Choroid plexus epithelial cell (primary cell): ENCODE measurements at regions not wholly inside any gene's neighbourhood (a gene's known extent, or its start where the extent isn't known, plus 50 kb on each side); places are given as distances from the start of the nearest gene placed in this dataset.
"Not testable (repeated sequence)": the region's sequence is repeated elsewhere in the genome, so short reads cannot be mapped to it uniquely, and the experiment has no call there.

ENCODE experiments used
- DNase-seq: peaks from one replicate; pipeline ENCODE4 v3.0.0-alpha.2; 2010; ENCODE audit warnings: low read depth
- H3K4me3 ChIP-seq: 2 replicates; pipeline ENCODE4 v1.5.1; 2011; ENCODE audit warnings: low read depth, mild to moderate bottlenecking, control low read depth, low read length, moderate library complexity
- TF ChIP-seq, protein P1 (sequence below): conservative IDR thresholded peaks from 2 replicates; pipeline ENCODE4 v1.5.1; 2011; ENCODE audit warnings: low read depth, mild to moderate bottlenecking, control low read depth, inconsistent platforms, low read length, moderate library complexity

DNA sequence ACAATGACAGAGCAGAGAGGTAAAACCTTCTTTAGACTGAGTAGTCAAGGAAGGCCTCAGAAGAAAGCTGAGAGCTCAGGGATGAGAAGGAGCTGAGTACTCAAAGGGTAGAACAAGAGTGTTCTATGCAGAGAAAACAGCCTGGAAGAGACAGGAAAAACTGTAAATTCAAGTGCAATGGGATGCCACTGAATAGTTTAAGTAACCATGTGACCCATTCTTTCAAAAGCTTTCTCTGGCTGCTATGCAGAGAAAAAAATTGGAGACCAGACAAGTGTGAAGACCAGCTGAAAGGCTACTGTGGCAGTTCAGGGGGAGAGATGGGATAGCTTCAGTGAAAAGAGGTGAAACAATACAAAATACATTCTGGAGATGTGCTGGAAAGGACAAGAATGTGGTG, 61.3 kb upstream of the RNF38 start:
- peak; percentile 72 for DNase-seq
- TF ChIP-seq, protein P1, sequence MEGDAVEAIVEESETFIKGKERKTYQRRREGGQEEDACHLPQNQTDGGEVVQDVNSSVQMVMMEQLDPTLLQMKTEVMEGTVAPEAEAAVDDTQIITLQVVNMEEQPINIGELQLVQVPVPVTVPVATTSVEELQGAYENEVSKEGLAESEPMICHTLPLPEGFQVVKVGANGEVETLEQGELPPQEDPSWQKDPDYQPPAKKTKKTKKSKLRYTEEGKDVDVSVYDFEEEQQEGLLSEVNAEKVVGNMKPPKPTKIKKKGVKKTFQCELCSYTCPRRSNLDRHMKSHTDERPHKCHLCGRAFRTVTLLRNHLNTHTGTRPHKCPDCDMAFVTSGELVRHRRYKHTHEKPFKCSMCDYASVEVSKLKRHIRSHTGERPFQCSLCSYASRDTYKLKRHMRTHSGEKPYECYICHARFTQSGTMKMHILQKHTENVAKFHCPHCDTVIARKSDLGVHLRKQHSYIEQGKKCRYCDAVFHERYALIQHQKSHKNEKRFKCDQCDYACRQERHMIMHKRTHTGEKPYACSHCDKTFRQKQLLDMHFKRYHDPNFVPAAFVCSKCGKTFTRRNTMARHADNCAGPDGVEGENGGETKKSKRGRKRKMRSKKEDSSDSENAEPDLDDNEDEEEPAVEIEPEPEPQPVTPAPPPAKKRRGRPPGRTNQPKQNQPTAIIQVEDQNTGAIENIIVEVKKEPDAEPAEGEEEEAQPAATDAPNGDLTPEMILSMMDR = no peak
- H3K4me3 ChIP-seq = no peak overlapping the region

DNA sequence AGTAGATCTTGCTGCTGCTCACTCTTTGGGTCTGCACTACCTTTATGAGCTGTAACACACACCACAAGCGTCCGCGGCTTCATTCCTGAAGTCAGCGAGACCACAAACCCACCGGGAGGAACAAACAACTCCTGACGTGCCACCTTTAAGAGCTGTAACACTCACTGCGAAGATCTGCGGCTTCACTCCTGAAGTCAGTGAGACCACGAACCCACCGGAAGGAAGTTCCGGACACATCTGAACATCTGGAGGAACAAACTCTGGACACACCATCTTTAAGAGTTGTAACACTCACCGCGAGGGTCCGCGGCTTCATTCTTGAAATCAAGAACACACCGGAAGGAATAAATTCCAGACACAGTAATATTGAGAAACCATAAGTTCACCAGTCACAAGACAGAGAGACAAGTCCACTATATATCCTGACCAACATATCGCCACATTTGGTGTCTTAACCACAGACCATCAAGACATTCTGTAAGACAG, 58.4 kb upstream of the RNF38 start:
- not testable (repeated sequence) for DNase-seq, H3K4me3 ChIP-seq

DNA sequence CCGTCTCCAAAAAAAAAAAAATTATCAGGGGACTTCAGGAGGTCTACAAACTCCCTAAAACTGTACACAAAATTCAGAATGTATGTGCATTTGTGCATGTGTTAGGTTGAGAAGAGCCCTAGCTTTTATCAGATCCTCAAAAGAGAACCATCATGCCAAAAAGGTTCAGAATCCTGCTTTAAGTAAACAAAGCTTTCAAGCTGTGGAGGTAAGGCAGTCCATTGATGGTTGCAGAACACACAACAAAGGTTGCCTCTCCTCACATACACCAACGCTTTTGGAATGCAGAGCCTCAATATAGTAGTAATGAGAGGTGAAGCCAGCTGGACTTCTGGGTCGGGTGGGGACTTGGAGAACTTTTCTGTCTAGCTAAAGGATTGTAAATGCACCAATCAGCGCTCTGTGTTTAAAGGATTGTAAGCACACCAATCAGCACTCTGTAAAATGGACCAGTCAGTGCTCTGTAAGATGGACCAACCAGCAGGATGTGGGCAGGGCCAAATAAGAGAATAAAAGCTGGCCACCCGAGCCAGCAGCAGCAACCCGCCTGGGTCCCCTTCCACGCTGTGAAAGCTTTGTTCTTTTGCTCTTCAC, 57.9 kb upstream of the RNF38 start:
- H3K4me3 ChIP-seq = no peak overlapping the region

DNA sequence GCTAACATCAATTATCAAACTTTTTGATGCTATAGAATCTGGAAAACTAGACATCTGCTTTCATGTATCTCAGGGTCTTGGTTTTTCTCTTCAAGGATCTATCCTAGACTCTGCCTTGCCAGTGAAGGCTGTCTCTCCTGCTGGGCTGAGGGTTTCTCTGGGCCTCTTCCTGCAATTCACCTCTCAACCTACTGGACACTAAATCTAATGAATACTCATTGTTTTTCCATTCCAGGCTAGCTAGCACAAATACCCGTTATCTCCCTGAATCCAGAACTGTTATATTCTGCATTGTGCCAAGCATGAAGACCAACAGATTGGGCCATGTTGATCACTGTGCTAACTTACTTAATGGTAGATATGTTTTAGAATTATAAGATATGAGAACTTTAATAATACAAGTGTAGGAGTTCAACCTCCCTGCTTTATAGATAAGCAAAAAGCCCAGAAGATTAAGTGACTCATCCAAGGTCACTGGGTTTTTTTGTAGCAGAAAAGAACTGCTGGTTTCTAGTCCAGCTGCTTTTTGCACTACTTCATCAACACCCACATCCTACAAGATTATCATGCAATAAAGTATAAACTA, 56.5 kb upstream of the RNF38 start:
- TF ChIP-seq, protein P1 = peak; percentile 1
- DNase-seq = peak; percentile 34

More for the DNA sequence above, 57.9 kb upstream of the RNF38 start:
- DNase-seq = no peak
- TF ChIP-seq, protein P1 = no peak

DNA sequence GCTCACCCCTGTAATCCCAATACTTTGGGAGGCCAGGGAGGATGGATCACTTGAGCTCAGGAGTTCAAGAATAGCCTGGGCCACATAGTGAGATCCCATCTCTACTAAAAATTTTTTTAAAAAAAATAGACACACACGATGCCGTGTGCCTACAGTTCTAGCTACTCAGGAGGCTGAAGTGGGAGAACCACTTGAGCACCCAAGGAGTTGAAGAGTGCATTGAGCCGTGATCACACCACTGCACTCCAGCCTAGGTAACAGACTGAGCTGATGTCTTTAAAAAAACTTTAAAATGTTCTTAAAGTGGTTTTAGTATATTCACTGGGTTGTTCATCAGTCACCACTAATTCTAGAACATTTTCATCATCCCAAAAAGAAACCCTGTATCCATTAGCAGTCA, 51.9 kb upstream of the RNF38 start:
- H3K4me3 ChIP-seq = no peak overlapping the region
- TF ChIP-seq, protein P1 = no peak
- DNase-seq = no peak

More for the DNA sequence above, 56.5 kb upstream of the RNF38 start:
- no peak overlapping the region for H3K4me3 ChIP-seq

DNA sequence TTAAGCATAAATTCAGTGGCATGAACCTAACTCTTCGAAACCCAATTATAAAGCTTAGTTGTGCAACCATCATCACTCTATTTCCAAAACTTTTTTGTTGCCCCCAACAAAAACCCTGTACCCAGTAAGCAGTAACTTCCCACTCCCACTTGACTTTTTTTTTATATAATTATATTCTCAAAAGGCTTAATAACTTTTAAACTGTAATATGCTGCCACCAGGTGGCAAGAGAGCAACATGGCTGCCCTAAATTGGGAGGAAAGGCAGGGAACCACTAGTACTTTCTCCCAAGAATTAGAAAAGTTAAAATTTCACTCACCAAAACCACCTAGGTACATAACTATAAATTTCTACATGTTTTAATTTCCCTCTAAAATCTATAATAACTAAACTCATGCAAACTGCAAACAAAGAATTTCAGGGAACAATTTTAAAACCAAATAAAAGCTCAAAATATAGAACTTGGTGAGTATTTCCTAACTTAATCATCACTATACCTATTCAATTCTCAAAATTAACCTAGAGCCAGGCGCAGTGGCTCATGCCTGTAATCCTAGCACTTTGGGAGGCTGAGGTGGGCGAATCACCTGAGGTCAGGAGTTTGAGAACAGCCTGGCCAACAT, 50.2 kb upstream of the RNF38 start:
- peak; percentile 73 for DNase-seq
- H3K4me3 ChIP-seq = no peak overlapping the region
- TF ChIP-seq, protein P1 = peak; percentile 84
